ENCODE measurements at regions not wholly inside any gene's neighbourhood (a gene's known extent, or its start where the extent isn't known, plus 50 kb on each side); places are given as distances from the start of the nearest gene placed in this dataset.
A peak's percentile ranks its signal among the peaks of the same experiment; 100 is the strongest.

DNA sequence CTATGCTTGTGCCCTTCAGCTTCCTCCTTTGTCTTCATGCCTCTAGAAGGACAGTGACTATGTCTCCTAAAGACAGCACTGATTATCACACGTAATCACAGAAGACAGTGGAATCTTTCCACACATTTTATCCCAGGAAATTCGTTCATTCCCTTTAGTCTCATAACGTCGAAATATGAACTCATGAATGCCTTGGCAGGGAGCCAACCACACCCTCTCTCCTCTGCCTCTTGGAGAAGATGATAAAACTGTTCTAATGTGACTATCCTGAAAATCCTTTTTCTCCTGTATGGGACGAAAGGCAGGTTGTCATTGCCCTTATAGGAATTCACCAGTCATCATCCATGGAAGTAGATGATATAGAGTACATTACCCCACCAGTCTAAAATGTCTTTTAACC lies 726.6 kb upstream of the FANCL start:
- no peak for DNase-seq

DNA sequence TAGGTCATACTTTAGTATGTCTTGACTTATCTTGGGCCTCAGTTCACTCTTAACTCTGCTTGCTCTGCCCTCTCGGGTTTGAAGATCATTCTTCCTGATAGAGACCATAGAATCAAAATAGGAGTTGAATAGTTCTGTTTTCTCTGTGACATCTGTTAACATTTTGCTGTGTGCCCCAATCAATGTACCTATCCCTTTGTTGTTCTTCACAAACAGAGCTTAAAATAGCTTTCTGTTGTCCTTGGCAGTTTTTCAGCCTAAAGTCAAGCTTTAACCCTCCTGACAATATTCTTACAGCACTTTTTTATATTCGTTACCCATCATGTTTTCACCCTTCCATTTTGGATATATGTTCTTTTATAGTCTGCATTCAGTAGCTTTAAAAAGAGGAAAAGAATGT lies 724.5 kb upstream of the FANCL start:
- DNase-seq: no peak

DNA sequence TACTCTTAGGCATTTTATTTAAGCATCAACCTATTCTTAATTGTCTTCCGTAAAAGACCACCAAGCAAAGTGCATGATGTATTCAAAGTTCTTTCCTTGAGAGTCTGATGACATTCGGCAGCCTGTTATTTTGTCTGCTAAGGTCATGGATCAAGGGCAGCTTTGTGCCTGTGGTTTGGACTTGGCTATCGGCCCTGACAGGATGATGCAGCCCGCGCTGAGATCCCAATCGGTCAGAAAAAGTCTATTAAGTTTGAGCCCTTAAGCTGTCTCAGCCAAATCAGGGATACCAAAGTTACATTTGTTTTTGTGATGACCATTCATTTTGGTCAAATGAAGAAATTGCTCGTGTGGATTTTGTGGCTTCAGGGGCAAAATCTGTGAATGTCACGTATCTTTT lies 718.9 kb upstream of the FANCL start:
- no peak for DNase-seq

DNA sequence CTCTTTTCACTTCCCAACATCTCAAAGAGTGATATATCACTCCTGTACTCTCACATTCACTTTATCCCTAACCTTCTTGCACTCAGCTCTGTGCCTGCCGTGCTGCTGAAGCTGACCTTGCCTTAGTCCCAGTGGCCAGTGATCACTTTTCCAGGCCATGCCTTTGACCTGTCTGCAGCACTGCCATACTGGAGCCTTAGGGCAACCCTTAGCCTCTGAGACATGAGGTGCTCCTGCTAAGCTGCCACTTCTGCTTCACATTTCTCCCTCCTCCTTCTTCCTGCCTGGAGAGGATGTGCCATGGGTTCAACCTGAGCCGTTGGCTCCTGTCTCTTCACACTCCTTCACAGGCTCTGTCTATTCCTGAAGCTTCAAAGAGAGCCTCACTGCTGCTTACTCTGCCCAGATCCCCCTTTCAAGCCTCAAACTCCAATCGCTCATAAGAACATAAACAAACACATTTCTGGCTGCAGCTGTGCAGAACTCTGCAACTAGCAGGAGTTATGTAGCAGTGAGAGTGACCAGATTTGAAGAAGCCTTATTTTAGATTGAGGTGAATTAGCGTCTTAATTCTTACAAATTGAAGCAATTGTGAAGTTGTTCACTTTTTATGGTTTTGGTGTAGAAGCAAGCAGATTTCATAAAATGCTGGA lies 716.2 kb upstream of the FANCL start:
- DNase-seq: no peak

DNA sequence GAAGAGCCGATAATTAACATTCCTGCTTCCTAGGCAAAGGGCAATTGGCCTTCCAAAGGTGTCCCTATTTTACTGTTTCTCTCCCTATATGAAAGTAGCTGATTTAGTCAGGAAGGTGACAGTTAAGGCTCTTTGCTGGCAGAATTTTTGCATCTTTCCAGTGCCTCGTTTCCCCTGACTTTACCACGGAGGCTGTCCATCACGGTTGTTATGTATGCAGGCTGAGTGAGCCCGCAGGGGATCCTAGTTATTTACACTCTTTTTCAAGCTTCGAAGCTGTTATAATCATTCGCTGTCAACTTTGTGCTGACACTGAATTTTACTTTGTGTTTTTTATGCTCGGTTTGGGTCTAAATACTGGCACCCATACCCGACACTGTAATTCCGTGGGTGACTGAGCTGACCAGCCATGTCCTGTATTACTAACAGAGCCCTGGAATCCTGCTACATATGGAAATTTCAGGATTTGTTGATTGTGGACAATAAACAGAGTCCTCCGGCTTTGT lies 713.8 kb upstream of the FANCL start:
- no peak for DNase-seq

DNA sequence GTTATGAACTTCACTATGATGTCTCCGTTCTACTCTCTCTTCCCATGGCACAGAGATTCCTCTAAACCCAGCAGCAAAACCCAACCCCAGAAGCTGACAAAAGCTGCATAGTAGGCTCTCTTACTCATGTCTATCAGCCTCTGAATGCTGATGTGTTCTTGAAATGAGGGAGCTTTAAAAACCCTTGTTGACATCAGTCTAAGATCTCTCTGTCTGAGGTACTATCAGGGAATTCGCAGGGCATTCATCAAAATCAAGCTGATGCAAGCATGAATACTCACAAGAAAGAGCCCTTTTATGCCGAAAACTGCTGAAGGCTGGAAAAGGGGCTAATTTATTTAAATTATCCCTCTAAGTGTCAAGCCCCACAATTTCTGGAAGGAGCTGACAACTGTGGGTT lies 710.6 kb upstream of the FANCL start:
- DNase-seq: no peak

DNA sequence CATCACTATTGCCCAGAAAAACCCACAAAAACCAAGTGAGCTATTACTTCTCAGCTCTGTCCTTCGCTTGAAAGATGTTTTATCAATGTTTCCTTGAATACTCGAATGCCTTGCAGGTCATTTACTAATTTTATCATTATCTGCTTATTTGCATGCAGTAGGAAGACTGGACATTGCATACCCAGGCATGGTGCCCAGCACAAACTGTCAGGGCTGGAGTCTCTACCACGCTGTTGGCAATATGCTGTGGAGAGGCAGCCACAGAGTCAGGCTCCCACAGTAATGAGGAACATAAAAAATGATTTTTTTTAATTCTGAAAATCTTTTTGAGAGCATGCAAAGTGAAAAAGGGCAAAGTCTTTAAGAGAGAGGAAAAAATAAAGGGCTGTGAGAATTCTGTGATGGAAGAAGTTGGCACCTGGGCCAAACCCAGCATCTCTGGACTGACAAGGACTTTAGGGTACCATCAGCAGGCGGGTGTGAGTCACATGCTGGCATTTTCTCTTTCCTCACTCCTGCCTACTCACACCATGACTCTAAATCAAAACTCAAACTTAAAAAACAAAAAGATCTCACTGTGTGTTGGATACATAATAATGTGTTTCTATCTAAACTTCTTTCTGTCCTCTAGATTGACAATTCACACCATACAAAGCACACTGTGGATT lies 709.8 kb upstream of the FANCL start:
- no peak for DNase-seq

DNA sequence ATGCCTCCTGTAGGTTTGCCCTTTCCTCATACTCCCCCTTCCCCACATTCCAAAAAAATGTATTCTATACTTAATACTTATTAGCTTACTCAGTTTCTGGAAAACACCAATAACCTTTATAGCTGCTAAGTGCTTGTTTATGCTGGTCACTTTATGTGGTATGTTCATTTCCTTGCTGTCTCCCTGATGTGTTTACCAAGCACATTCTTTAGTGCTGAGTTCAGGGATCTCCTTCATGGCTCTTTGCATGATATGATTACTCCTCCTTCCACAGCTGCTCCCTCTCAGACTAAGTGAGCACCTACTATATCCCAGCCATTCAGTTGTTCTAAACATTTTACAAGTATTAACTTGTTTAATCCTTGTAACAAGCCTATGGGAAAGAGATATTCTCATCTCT lies 698.3 kb upstream of the FANCL start:
- DNase-seq: no peak

DNA sequence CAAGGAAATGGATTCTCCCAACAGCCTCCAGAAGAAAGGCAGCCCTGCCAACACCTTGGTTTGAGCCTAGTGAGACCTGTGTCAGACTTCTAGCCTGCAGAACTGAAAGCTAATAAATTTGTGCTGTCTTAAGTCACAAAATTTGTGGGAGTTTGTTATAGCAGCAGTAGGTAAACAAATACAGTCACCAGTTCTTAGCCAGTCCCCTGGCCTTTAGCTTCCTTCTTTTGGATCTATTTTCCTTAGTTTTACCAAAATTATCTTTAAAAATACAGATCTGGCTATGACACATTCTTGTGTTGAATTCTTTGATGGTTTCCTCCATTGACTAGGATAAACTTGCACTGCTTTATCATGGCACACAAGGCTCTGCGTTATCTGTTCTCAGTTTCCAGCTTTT lies 697.9 kb upstream of the FANCL start:
- no peak for DNase-seq

DNA sequence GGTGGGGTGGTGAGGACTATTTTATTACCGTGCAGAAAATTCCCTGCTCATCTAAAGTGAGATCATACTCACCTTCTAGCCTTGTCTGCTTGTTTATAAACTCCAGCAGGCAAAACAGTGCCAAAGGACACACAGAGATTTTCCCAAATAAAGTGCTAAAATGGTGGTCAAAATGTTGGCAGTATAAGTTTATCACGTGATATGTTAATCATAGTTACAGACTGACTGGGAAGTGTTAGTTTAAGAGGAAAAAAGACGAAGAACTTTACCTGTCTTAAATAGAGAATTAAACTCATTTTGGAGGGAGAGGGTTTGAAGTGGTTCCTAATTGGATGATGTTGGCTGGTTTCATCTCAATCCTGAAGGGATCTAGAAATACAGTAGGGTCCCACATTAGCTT lies 691.7 kb upstream of the FANCL start:
- DNase-seq: no peak

DNA sequence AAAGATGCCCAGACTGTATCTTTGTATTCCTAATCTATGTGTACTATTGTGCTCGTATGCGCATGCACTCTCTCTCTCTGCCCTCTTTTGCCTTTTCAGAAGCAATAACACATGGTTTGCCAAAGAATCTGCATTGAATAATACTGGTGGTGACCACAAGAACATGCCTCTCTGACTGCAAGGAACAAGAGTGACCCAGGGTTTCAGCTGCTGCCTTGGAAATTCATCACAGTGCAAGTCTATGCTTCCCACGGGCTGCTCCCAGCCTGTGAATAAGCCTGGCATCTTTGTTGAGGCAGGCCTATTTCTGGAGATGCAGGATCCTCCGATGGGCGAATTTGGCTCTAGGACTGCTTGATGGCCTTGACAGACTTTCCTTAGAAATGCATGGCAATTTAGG lies 689.4 kb upstream of the FANCL start:
- DNase-seq: no peak

DNA sequence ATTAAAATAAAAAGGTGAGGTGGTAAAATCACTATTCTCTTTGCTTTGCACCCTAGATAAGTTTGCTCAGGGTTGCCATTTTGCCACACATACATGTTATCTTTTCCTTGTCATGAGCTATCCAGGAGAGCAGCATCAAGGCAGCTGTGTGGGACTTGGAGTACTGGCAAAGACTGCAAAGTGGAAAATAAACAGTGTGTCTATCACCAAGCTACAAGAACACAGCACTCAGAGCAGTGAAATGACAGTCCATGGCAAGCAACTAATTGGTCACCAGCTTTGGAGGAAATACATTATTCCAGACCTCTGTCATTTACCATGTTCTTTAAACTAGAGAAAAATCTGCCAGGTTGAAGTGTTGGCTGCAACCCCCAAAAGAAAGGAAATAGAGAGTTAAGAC lies 687.8 kb upstream of the FANCL start:
- no peak for DNase-seq

DNA sequence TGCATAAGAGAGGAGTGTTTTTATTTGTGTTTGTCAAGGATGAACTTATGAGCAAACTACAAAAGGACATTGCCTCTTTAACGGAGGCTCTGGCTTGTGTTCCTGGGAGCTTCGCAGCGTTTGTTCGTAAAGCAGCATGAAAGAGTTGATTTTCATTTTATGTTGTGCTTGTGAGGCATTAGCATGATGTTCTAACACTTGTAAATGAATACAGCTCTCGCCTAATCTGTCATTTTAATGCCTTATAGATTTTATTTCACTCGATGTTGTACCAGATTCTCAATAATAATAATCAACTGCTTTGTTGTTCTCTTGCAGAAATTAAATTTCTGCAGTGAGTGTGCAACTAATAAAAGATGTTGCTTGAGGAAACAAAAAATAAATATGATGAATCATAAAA lies 687.3 kb upstream of the FANCL start:
- DNase-seq: no peak

DNA sequence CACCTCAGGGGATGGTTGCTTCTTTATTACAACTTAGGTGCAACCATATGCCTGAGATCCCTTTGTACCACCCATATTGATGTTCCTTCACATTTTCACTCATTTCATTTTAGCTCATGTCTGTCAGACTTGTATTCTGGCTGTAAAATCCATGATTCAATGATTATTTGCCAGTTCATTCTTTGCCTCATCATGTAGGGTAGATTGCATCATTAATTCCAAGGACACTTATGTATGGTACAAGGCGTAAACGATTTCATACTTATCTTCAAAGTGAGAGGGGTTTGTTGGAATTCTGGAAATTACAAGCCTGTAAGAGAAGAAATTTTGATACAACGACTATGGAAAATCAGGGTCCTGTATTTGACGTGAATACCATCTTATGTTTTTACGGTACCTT lies 685.0 kb upstream of the FANCL start:
- DNase-seq: no peak

DNA sequence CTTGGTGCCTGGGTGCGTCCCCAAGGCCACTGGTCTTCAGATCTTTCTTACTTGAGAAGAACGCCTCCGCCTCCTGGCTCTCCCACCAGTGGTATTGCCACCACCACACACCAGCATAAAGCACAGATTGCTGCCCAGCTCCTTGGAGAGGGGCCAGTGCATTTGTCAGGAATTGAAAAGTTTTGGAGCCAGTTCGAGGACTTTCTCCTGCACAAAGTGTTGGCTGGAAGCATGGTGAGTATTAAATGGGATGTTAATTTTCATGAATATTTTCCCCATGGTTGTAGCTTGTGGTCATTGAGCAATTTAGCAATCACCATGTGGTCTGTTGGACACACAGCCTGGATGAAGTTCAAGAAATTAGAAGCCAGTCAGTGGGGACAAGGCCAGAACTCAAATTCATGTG lies 684.6 kb upstream of the FANCL start:
- no peak for DNase-seq

DNA sequence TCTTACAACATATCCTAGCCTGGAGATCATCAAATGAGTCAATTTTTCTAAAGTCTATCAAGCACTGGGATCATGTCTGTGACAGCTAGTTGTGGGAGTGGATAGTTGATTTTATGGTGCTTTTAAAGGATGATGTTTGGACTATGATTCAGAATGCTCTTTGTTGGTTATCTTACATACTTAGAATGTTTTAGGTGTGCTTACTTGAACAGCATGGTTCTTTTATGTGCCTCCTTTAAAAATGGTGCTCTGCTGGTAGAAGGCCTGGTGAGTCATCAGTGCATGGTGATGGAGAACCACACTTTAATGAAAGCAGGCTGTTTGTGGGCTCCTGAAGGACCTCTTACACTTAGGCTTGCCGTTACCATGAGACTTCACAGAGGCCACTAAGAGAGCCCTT lies 682.7 kb upstream of the FANCL start:
- peak; percentile 19 for DNase-seq

DNA sequence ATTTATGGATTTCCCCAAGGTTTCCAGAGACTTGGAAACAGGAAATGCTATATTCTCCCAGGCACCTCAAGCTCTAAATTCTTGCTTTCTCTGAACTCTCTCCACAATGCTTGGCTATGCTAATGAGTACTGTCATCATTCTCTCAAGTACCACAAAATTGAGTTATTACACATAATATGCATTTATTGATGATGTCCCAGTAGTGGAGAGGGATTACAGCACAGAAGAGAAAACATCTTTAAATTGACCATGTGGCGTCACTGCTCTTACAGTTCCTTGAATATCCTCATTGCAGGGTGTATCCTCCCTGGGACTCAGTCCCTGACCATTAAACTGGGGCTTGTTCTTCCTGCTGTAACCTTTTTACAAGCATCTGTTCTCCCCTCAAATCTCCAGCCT lies 681.1 kb upstream of the FANCL start:
- DNase-seq: no peak

DNA sequence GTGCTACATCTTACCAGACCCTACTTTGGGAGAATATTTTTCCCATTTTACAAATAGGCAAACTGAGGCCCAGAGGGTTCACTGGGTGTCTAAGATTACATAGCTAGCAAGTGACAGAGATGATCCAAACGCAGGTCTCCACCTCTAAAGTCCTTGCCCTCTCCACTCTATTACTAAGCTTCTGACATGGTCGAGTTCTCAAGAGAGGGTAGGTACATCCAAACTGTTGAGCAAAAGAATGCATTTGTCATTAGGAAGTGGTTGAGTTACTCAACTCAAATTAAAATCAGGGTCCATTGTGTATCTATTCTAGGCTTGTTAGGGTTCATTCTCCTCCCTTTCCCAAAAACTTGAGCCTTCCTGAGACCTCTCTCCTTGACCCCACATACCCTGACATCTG lies 680.6 kb upstream of the FANCL start:
- DNase-seq: no peak

DNA sequence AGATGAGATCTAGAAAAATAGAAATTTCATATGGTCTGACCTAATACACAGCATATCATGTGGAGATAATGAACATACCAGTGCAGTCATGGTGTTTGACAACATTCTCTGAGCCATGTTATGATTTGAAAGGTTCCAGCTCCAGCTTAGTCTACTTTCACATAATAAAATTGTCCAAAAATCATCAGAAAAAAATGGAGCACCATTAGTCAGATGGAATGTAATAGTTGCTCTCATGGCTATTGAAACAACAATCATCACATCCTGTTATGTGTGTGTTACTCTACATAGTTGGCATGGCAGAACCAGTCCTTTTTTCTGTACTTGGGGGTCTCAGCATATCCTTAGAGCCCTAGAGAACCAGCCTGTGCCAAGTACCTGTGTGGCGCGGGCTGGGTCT lies 678.9 kb upstream of the FANCL start:
- DNase-seq: no peak

DNA sequence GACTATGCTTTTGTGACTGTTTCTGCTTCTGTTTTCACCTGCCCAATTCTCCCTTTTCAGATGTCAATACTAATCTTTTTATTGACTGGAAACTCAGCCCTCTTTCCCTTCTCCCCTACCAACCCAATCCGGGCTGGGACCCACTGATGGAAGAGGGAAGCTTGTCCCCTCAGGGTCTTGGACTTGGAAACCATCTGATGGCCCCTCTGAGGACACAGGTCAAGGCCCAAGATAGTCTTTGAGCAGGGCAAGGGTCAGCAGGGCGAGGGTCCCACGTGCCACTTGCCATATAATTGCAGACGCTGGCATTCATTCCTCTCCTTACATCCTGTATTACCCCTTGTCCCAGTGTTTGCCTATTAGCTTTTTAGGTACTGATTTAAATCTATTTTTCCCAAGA lies 678.2 kb upstream of the FANCL start:
- DNase-seq: no peak

DNA sequence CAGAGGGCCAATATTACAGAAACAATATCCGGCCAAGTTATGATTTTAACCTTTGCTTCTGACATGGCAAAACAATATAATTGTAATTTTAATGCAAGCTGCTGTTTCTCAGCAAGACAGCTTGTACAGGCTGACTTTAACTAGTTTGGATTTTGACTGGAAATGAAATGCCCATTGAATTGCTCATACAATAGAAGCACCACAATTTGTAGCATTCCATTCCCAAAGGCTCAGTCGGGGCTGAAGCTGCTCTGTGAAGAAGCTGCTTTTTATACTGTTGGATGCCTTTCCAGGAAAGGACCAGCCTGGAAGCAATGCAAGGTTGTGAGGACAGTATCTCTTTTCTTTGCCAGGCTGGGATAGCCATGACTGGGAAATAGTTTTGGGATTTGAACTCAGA lies 677.0 kb upstream of the FANCL start:
- DNase-seq: peak; percentile 57

DNA sequence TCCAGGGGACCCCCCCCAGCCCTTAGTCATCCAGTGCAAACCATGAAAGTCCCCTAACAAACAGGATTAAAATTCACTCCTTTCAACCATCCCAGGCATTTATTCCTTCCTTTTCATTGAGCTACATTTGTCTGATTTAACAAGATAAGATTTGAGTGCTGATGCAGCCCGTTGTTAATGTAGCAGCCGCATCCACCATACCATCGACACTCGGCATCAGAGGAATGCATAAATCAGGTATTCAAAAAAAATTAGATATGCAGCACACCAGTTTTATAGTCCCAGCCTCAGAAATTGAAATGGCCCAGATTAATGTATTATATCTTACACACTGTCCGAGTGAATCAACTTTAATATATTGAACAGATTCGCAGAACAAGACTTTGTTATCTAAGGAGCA lies 676.5 kb upstream of the FANCL start:
- DNase-seq: no peak

DNA sequence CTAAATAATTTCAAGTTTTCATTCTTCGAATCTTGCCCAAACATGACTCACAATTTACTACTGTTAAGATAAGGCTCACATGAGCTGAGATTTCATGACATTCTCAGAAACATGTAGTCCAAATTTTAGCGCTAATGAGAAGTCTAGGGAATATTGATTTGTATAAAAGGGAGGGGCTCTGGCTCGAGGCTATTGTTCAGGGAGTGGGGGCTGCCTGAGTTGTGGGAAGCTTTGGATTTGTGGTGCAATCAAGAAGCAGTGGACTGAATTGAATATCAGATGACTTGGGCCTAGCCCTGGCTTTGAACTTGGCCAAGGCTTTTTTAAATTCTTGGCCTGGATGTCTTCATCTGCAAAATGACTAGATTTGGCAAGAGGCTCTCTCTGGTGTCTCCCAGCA lies 674.9 kb upstream of the FANCL start:
- DNase-seq: no peak

DNA sequence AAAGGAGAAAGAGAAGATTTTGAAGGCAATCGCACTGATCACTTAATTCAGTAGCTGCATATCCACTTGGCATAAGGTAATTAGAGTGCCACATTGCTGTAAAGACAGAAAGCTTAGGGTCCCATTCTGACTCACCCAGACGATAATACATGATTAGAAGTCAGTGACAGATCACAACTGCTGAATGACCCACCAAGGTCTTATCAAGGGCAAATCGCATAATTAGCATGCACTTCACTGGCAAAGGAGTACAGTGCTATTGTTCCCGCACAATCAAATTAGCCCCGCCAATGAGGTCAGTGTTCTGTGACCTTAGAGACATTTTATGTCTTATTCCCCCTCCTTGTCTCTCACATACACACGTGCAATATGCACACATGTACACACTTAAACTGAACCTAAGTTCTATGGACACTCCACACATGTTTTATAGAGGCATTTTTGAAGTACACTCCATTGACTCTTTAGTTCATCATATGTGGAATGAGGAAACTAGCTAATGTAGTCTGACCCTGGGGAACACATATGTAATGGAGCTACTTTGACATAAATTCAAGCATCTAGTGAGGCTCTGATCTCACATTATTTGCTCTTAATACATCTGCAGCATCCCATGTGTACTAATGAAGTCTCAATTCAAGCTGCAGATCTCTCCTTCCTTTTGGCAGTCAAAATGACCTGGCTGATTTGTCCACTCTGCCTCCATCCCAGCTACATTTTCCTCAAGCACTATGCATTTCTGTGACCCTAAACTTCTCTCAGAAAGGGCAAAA lies 673.8 kb upstream of the FANCL start:
- no peak for DNase-seq

All from amniotic stem cell (primary cell).